ENCODE measurements at regions not wholly inside any gene's neighbourhood (a gene's known extent, or its start where the extent isn't known, plus 50 kb on each side); places are given as distances from the start of the nearest gene placed in this dataset.
"Not testable (repeated sequence)": the region's sequence is repeated elsewhere in the genome, so short reads cannot be mapped to it uniquely, and the experiment has no call there.

DNA sequence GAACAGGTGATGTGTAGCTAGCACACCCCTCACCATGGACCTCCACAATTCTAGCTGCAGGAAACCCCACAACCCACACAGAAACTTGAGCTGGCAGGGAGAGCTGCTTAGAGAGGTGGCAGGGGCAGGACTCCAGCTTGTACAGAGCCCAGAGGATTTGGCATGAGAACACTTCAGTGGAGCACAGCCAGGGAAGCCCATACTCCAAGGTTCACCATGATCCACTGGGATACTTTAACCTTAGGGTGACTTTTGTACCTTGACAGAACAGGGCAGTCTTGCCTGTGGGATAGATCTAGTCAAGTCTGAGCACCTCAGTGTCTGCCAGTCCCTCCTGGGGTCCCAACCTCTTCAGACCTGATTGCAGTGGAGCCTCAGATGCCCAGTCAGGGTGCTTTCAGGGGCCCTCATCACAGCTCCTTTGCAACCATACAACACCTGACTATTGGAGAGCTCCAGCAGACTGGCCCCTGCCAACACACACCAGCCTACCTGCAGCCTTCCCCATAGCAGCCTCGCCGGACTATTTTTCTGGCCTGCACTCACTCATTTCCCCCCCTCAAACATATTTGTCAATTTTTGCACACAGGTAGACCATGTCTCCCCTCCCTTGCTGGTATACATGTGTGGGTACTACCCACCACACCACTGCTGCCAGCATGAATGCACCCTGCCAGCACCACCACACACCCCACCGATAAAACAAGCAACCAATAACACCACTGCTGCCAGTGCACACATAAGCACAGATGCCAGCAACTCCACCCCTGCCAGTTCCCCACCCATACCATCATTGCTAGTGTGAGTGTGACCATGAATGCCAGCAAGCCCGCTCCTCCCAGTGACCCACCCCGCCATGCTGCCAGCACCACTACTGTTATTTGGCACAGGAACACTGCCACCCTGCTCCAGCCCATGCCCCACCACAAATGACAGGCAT is 56.0 kb upstream of the CDX4 start:
- DNase-seq = no peak
- intact Hi-C loops (cut with DNase I) = no loop called here

DNA sequence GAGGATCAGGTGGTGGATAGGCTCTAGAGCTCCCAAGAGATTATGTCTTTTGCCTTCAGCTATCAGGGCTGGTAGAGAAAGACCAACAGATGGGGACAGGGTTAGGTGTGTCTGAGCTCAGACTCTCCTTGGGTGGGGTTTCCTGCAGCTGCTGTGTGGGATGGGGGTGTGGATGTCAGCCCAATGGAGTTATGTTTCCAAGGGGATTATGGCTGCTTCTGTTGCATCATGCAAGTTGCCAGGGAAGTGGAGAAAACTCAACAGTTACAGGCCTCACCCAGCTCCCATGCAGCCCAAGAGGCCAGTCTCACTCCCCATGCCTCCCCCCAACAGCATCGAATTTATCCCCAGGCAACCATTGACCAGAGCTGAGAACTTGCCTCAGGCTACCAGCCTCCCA is 80.2 kb upstream of the CDX4 start:
- intact Hi-C loops (cut with DNase I) = no loop called here
- no peak for DNase-seq

DNA sequence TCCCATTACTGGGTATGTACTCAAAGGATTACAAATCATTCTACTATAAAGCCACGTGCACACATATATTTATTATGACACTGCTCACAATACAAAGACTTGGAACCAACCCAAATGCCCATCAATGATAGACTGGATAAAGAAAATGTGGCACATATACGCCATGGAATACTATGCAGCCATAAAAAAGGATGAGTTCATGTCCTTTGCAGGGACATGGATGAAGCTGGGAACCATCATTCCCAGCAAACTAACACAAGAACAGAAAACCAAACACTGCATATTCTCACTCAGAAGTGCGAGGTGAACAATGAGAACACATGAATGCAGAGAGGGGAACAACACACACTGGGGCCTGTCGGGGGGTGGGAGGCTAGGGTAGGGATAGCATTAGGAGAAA is 89.6 kb upstream of the CDX4 start:
- DNase-seq; intact Hi-C loops (cut with DNase I): not testable (repeated sequence)

DNA sequence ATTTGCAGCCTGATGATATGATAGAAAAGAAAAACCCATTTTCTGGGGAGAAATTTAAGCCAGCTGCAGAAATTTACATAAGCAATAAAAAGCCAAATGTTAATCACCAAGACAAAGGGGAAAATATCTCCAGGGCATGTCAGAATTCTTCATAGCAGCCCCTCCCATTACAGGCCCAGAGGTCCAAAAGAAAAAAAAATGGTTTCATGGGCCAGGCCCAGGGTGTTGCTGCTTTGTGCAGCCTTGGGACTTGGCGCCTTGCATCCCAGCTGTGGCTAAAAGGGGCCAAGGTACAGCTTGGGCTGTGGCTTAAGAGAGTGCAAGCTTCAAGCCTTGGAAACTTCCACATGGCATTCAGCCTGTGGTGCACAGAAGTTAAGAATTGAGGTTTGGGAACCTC is 97.9 kb upstream of the CDX4 start:
- intact Hi-C loops (cut with DNase I) = no loop called here

DNA sequence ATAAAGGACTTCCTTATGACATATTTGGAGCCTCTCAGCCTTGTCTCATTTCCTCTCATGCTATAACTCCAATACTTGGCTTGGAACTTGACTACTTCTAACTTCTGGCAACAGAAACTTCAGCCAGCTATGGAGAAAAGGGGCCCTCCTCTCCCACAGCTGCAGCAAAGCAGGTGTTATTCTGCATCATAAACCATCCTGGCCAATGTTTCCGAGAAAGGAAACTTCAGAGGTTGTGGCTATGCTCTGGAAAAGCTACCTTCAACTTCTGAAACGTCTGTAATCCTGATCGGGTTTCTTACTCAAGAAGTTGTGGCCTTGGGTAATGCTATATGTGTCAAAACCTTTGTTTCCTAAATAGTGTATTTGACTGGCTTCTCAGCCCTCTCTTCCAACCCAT is 109.5 kb upstream of the CDX4 start:
- DNase-seq = no peak
- intact Hi-C loops (cut with DNase I) = no loop called here

More for the DNA sequence above, 97.9 kb upstream of the CDX4 start:
- DNase-seq = no peak

DNA sequence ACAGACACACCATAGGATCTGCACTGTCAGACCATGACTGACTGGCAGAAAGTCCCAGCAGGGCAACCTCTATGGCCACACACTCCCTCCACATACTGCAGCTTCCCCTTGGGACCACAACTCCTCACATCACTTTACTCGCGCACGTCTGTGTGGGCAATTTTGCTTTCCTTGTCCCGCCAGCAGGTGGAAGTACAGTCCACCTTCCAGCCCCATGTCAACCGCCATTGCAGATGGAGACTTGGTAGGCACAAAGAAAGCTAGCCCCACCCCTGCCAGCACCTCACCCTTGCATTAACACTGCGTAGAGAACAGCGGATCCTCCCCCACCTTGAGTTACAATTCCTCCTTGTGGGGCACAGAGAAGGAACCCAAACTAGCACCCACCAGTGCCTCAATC is 74.4 kb upstream of the NAP1L2 start:
- DNase-seq = peak in 1 of 10 donors; percentile 32
- intact Hi-C loops (cut with DNase I) = no loop called here

DNA sequence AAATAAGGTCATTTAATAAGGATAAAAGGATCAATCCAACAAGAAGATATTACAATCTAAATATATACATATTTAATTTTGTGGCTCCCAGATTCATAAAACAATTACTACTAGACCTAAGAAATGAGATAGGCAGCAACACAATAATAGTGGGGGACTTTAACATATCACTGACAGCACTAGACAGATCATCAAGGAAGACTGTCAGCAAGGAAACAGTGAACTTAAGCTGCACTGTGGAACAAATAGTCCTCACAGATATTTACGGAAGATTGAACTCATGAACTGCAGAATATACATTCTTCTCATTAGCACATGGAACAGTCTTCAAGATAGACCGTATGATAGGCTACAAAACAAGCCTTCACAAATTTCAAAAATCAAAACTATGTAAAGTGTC is 56.1 kb upstream of the NAP1L2 start:
- no peak for DNase-seq
- intact Hi-C loops (cut with DNase I) = no loop called here

DNA sequence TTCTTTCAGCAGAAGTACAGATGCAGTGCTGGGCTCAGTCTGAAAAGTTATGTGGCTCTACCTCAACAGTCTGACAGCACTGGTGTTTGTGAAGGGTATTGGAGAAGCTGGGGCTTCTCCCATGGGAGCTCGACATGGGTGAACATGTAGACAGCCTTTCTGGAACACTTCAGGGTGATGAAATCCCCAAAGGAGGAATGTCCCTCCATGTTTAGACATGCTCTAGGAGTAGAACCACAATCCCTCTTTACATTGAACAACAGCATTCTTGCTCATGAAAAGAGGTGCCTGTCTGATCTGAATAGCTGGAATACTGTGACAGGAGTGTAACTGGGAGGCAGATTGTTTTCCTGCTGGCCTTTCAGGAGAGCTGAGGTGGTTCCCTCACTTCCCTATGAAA is 53.8 kb upstream of the NAP1L2 start:
- no peak for DNase-seq
- intact Hi-C loops (cut with DNase I) = no loop called here

DNA sequence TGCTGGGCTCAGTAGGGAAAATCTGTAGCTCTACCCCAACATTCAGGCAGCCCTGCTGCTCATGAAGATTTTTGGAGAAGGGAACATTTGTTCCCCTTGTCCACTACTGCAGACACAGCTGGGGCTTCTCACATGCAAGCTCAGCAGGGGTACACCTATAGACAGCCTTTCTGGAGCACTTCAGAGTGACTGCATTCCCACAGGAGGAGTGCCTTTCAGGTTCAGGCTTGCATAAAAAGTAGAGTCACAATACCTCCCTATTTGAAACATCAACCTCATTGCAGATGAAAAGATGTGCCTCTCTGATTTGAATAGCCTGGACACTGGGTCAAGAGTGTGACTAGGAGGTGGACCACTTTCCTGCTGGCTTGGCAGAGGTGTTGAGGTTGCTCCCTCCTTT is 53.3 kb upstream of the NAP1L2 start:
- DNase-seq = no peak
- intact Hi-C loops (cut with DNase I) = no loop called here

DNA sequence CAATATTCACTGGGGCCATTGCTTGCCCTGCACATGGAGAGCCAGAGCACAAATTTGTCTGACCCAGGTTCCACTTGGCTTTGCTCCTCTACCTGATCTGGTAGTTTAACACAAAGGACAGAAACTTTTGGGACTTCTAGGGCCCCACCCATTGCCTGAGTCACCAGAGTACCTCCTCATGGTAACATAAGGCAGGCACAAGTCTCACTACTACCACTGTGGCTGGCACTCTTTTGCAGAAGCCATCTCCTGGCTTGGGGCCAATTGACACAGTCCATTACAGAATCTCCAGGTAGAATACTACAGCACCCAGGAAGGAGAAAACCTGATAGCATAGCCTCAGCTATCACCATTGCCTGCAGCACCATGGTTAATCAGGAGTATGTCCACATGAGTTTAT is 52.6 kb upstream of the NAP1L2 start:
- no peak for DNase-seq
- intact Hi-C loops (cut with DNase I) = no loop called here

DNA sequence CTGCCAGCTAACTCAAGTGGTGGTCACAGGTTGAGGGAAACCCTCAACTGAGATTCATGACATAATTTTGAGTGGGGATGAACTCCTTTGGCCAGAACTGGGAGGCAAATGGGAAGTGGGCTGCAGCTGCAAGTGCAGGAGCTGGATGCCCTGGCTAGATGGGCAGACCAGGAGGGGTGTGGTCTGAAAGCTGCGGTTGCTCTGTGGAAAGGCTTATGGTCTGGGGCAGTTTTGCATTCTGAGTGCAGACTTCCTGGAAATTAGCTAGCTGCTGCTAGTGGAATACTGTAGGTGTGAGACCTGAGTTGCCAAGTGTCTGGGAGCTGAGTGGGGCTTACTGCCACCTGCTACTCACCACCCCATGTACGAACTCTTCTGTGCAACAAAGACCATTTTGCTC is 52.1 kb upstream of the NAP1L2 start:
- DNase-seq = no peak
- intact Hi-C loops (cut with DNase I) = no loop called here

Data from posterior cingulate gyrus (tissue), 11 donors.